IMR-90 (cell line): ENCODE measurements at regions not wholly inside any gene's neighbourhood (a gene's known extent, or its start where the extent isn't known, plus 50 kb on each side); places are given as distances from the start of the nearest gene placed in this dataset.

Experiments used
- CTCF ChIP-seq: conservative IDR thresholded peaks from 2 replicates; pipeline ENCODE4 v1.5.1; 2012; ENCODE audit warnings: mild to moderate bottlenecking, low read depth, low read length, improper control_type of control experiment
- ELK1 ChIP-seq: fragments of 150-350 bp; IDR thresholded peaks from 2 replicates; pipeline ENCODE4 v1.6.1; 2016; ENCODE audit warnings: low read depth, mild to moderate bottlenecking, low read length, moderate library complexity, borderline replicate concordance
- MAFK ChIP-seq: IDR thresholded peaks from 2 replicates; pipeline ENCODE4 v1.6.1; 2012; ENCODE audit warnings: low read depth, low read length, improper control_type of control experiment
- POLR2A ChIP-seq: IDR thresholded peaks from 2 replicates; pipeline ENCODE4 v1.6.1; 2012; ENCODE audit warnings: mild to moderate bottlenecking, low read depth, low read length
- RCOR1 ChIP-seq: IDR thresholded peaks from 2 replicates; pipeline ENCODE4 v1.6.1; 2012; ENCODE audit warnings: mild to moderate bottlenecking, low read length, improper control_type of control experiment; ENCODE audit not compliant: insufficient replicate concordance
- SMC3 ChIP-seq: fragments of 150-350 bp; IDR thresholded peaks from 2 replicates; pipeline ENCODE4 v1.6.1; 2016; ENCODE audit warnings: low read depth, mild to moderate bottlenecking, antibody characterized with exemption, low read length, moderate library complexity
- USF2 ChIP-seq: fragments of 150-350 bp; IDR thresholded peaks from 2 replicates; pipeline ENCODE4 v1.6.1; 2017; ENCODE audit warnings: mild to moderate bottlenecking, antibody characterized with exemption, low read length, low read depth

DNA sequence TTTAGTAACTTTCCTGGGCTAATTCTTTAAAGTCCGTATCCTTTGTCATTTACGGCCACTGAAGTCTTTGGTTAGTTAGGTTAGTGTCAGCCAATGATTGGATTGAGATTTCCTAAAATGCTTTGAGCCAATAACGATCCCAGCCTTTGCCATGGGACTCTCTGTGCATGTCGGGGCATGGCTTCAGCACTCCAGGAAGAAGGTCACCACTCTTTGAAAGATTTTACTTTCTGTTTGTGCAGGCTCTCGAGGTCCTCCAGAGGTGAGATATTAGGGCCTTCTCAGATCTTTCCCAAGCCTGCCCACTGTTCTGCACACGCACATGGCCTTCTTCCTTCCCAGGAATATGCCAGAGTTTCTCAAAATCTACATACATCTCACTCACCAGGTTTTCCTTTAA is 153.7 kb upstream of the ARGLU1 start:
- TF ChIP-seq CTCF (no peak), POLR2A (no peak), USF2 (no peak), RCOR1 (no peak), SMC3 (no peak), MAFK (no peak), ELK1 (no peak)
